AG04449 (cell line): ENCODE measurements at regions not wholly inside any gene's neighbourhood (a gene's known extent, or its start where the extent isn't known, plus 50 kb on each side); places are given as distances from the start of the nearest gene placed in this dataset.

Experiments
- CTCF ChIA-PET: fragments of 350-600 bp; formaldehyde crosslinking; extraction: SDS; loops from one replicate; lab custom pipeline; 2021; ENCODE audit warnings: antibody characterized with exemption; lab: Yijun Ruan, JAX
- POLR2A ChIA-PET: fragments of 400-600, 350-600 bp; formaldehyde crosslinking; extraction: SDS; loops from one replicate; lab custom pipeline; 2020; ENCODE audit warnings: antibody characterized with exemption, inconsistent platforms; lab: Yijun Ruan, JAX
- DNase-seq: peaks from one replicate; pipeline ENCODE4 v3.0.0-alpha.2; 2010; ENCODE audit warnings: low read depth, low spot score
- H3K4me3 ChIP-seq: 2 replicates; pipeline ENCODE4 v1.5.1; 2011; ENCODE audit warnings: low read depth, mild to moderate bottlenecking, control low read depth, low read length
- TF ChIP-seq, protein P1 (sequence below): IDR thresholded peaks from one replicate; pipeline ENCODE4 v1.5.1; 2011; ENCODE audit warnings: mild to moderate bottlenecking, moderate library complexity, low read length, control low read depth, inconsistent platforms; ENCODE audit not compliant: insufficient read depth; ENCODE audit errors: missing control alignments

DNA sequence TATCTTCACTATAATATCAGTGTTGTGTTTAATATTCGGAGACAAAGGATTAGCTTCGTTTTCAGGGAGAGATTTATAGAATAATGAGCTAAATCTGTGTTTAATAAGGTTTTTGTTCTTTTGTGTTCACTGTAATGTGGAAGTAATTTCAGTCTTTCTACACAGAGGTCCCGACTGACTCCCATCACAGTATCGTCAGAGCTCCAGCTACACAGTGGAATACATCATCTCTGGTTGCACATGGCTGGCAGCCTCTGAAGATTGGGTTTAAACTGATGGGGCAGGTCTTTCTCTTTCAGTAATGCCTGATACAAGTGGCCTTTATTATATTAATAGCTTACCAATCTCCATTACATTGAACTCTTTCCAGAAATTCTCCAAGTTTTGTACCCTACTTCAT, 736.7 kb upstream of the RIOK2 start:
- POLR2A ChIA-PET: no interaction called here
- DNase-seq: no peak
- TF ChIP-seq, protein P1, sequence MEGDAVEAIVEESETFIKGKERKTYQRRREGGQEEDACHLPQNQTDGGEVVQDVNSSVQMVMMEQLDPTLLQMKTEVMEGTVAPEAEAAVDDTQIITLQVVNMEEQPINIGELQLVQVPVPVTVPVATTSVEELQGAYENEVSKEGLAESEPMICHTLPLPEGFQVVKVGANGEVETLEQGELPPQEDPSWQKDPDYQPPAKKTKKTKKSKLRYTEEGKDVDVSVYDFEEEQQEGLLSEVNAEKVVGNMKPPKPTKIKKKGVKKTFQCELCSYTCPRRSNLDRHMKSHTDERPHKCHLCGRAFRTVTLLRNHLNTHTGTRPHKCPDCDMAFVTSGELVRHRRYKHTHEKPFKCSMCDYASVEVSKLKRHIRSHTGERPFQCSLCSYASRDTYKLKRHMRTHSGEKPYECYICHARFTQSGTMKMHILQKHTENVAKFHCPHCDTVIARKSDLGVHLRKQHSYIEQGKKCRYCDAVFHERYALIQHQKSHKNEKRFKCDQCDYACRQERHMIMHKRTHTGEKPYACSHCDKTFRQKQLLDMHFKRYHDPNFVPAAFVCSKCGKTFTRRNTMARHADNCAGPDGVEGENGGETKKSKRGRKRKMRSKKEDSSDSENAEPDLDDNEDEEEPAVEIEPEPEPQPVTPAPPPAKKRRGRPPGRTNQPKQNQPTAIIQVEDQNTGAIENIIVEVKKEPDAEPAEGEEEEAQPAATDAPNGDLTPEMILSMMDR: no peak
- CTCF ChIA-PET: no interaction called here
- no peak overlapping the region for H3K4me3 ChIP-seq

DNA sequence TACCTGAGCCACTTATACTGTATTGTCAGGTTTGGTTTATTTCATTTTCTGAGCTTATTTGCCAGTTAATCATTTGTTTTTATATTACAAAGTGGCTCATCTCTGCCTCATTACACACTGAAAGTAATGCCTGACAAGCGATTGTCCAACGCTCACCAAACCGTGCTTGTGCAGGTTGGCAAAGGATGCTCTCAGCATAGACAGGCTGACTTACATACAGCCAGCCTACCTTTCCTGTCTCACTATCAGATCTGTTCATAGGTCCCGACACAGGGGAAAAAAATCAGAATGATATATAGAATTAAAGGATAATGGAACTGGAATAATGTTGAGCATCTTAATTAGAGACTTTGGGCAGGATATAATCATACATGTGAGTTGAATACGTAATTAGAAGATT, 739.7 kb upstream of the RIOK2 start:
- POLR2A ChIA-PET: no interaction called here
- TF ChIP-seq, protein P1: no peak
- DNase-seq: no peak

DNA sequence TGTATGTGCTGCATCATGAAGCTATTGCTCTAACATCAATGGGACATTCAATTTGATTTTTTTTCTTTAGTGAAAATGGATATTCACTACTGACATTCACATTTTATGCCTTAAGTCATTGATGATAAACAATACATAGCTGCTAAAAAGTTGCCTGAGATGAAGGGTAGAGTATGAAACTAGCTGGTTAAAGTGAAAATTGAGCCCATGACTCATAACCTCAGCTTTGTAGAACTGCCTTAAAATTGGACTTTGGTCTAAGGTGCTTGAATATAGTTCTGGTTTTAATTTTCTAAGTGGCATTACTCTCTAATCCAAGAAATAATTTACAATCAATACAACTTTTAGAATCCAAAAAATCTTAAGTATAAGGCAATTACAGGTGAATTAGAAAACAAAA, 740.4 kb upstream of the RIOK2 start:
- TF ChIP-seq, protein P1: no peak
- POLR2A ChIA-PET: no interaction called here
- CTCF ChIA-PET: no interaction called here
- DNase-seq: no peak
- H3K4me3 ChIP-seq: no peak overlapping the region

More for the DNA sequence above, 739.7 kb upstream of the RIOK2 start:
- H3K4me3 ChIP-seq: no peak overlapping the region
- CTCF ChIA-PET: no interaction called here

DNA sequence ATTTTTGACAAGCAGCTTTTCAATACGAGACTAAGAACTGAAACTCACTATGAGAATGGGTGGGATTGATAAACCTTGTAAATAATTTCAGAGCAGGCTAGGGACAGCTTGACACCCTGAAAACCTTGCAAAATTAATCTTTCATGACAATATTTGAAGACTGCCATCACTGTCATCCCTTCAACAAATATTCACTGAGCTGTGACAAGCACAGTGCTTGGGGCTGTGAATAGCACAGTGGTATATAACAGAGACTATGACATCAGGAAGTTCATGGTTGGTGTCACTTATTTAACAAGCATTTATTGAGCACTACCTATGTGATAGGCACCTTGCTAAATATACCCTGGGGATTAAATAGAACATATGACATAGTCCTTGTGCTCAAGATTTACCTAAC, 741.0 kb upstream of the RIOK2 start:
- ChIA-PET CTCF (no interaction called here), POLR2A (no interaction called here)
- DNase-seq: no peak
- TF ChIP-seq, protein P1: no peak
- no peak overlapping the region for H3K4me3 ChIP-seq

DNA sequence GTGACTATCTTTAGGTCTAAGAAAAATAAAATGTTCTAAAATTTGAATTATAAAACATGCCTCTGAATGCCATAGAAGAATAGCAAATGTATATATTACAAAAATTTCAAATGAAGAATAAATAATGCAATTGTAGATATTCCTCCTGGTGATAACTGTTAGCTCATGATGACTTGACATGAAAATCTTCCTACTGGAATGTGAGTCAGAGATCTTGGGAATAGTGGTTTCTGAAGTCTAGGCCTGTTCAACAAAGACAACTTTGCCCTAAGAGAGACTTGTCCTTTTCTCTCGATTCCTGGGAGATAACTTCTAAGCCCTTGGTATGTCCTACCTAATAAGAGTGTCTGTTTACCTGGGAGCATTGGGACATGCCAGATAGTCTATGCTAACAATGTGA, 746.3 kb upstream of the RIOK2 start:
- ChIA-PET CTCF (no interaction called here), POLR2A (no interaction called here)
- DNase-seq: peak; percentile 9
- TF ChIP-seq, protein P1: no peak
- H3K4me3 ChIP-seq: no peak overlapping the region

DNA sequence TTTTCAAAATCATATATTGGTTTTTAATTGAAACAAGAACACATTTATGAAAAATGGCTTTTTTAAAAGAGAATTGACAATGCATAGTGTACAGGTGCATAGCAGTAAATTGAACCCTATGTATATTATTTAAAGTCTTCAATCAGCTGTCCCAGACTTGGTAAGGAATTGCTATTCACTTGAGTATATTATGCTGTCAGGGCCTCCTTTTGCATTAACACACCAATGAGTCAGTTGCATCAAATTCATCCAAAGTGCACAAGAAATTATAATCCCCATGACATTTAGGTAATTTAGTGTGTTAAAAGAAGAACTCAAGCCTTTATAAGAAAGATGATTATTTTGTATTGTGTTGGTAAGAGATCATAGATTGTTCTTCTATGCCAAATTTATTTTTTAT, 748.8 kb upstream of the RIOK2 start:
- no peak for DNase-seq
- TF ChIP-seq, protein P1: no peak
- no peak overlapping the region for H3K4me3 ChIP-seq
- CTCF ChIA-PET: no interaction called here
- POLR2A ChIA-PET: no interaction called here
